ENCODE measurements at regions not wholly inside any gene's neighbourhood (a gene's known extent, or its start where the extent isn't known, plus 50 kb on each side); places are given as distances from the start of the nearest gene placed in this dataset.

DNA sequence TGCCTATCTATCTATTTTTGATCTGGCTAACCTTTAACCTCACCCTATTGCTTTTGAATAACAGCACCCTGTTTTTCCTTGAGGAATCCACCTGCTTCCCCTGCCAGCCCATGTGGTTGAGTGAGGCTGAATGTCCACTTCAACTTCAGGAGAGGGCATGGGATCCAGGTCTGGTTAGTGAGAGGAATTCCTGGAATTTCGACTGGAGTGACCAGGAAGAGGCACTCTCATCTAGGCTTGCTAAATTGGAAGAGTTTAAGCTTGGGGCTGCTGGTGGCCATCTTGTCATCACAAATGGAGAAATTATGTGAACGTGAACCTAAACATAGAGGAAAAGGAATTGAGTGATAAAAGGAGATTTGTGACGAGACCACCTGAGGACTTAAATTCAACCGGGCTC is 322.1 kb downstream of the OSTF1 start:
- in situ Hi-C loops (cut with HindIII; ENCODE audit: low pct_unique_long_range_greater_than_20kb, low sequenced_read_pairs) (no loop called here), intact Hi-C loops (cut with micrococcal nuclease; ENCODE audit: unreplicated experiment) (no loop called here)
- DNase-seq (ENCODE audit: low read depth, low spot score) (no peak), ATAC-seq (no peak)
- Histone ChIP-seq H3K27ac (ENCODE audit: low read length) (no peak overlapping the region), H3K4me3 (ENCODE audit: low read depth in 2 of 2, low read length in 2 of 2) (no peak overlapping the region), H3K4me1 (ENCODE audit: control insufficient read depth, insufficient read depth, low read length) (no peaks in the 10 kb centered on the region), H3K27me3 (ENCODE audit: control insufficient read depth, insufficient read depth, low read length) (no peaks in the 10 kb centered on the region), H3K9me3 (ENCODE audit: control insufficient read depth, insufficient read depth, low read depth, low read length) (no peaks in the 10 kb centered on the region), H3K36me3 (ENCODE audit: control insufficient read depth, insufficient read depth, low read length) (no peaks in the 10 kb centered on the region)
- ChIA-PET CTCF (no interaction called here), POLR2A (no interaction called here)
- TF ChIP-seq TCF7L2 (IDR thresholded peaks at IDR 0.05; ENCODE audit: low read depth, low read length) (no peak), SIN3A (IDR thresholded peaks at IDR 0.05; ENCODE audit: borderline replicate concordance, insufficient read depth, low read depth, low read length) (no peak), POLR2AphosphoS5 (IDR thresholded peaks at IDR 0.05; ENCODE audit: low read depth, low read length) (no peak)
- TF ChIP-seq, protein P1, sequence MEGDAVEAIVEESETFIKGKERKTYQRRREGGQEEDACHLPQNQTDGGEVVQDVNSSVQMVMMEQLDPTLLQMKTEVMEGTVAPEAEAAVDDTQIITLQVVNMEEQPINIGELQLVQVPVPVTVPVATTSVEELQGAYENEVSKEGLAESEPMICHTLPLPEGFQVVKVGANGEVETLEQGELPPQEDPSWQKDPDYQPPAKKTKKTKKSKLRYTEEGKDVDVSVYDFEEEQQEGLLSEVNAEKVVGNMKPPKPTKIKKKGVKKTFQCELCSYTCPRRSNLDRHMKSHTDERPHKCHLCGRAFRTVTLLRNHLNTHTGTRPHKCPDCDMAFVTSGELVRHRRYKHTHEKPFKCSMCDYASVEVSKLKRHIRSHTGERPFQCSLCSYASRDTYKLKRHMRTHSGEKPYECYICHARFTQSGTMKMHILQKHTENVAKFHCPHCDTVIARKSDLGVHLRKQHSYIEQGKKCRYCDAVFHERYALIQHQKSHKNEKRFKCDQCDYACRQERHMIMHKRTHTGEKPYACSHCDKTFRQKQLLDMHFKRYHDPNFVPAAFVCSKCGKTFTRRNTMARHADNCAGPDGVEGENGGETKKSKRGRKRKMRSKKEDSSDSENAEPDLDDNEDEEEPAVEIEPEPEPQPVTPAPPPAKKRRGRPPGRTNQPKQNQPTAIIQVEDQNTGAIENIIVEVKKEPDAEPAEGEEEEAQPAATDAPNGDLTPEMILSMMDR (IDR thresholded peaks at IDR 0.05), result no peak
- TF ChIP-seq, protein P2, sequence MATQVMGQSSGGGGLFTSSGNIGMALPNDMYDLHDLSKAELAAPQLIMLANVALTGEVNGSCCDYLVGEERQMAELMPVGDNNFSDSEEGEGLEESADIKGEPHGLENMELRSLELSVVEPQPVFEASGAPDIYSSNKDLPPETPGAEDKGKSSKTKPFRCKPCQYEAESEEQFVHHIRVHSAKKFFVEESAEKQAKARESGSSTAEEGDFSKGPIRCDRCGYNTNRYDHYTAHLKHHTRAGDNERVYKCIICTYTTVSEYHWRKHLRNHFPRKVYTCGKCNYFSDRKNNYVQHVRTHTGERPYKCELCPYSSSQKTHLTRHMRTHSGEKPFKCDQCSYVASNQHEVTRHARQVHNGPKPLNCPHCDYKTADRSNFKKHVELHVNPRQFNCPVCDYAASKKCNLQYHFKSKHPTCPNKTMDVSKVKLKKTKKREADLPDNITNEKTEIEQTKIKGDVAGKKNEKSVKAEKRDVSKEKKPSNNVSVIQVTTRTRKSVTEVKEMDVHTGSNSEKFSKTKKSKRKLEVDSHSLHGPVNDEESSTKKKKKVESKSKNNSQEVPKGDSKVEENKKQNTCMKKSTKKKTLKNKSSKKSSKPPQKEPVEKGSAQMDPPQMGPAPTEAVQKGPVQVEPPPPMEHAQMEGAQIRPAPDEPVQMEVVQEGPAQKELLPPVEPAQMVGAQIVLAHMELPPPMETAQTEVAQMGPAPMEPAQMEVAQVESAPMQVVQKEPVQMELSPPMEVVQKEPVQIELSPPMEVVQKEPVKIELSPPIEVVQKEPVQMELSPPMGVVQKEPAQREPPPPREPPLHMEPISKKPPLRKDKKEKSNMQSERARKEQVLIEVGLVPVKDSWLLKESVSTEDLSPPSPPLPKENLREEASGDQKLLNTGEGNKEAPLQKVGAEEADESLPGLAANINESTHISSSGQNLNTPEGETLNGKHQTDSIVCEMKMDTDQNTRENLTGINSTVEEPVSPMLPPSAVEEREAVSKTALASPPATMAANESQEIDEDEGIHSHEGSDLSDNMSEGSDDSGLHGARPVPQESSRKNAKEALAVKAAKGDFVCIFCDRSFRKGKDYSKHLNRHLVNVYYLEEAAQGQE (IDR thresholded peaks at IDR 0.05; ENCODE audit: insufficient read depth in 1 of 2, low read depth in 2 of 2, low read length in 1 of 2), result no peak
- no TSS peak for BruUV-seq (replicated peaks)

DNA sequence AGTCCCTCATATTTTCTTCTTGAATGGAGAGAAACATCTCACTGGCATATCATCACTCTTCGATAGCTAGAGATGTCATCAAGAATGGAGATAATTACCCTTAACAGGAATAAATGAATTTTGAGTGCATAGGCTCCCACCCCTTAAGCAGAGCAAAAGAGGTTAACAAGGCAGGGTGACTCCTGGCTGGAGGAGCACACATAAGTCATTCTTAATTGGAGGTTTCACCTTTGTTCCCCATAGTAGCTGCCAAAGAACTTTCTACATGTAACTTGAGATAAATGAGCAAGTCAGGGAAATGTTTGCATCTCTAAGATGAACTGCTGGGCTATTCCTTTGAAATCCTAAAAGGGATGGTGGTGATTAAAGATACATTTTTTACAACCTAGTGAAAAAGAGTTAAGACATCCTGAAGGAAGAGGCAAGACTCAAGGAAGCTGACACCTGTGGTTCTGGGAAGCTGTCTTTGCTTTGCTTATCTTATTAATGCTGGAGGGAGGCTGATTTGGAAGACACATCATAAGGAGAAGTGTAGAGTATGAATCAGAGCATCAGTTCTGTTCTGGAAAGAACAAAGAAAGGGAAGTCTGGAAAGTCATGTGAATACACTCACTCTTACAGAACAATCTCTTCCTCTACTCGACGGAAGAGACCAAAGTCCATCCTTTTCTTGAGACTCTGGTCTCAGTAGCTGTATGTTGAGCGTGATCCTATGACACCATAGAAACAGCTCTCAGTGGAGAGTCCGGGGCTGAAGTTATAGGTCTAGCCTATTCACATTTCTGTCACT is 326.3 kb downstream of the OSTF1 start:
- POLR2A ChIA-PET, result no interaction called here
- Histone ChIP-seq H3K9me3 (ENCODE audit: control insufficient read depth, insufficient read depth, low read depth, low read length) (no peaks in the 10 kb centered on the region), H3K36me3 (ENCODE audit: control insufficient read depth, insufficient read depth, low read length) (no peaks in the 10 kb centered on the region), H3K27ac (ENCODE audit: low read length) (no peak overlapping the region), H3K27me3 (ENCODE audit: control insufficient read depth, insufficient read depth, low read length) (no peaks in the 10 kb centered on the region), H3K4me1 (ENCODE audit: control insufficient read depth, insufficient read depth, low read length) (no peaks in the 10 kb centered on the region), H3K4me3 (ENCODE audit: low read depth in 2 of 2, low read length in 2 of 2) (no peak overlapping the region)
- TF ChIP-seq POLR2AphosphoS5 (IDR thresholded peaks at IDR 0.05; ENCODE audit: low read depth, low read length) (no peak), TCF7L2 (IDR thresholded peaks at IDR 0.05; ENCODE audit: low read depth, low read length) (no peak), SIN3A (IDR thresholded peaks at IDR 0.05; ENCODE audit: borderline replicate concordance, insufficient read depth, low read depth, low read length) (no peak)
- TF ChIP-seq, protein P1 (IDR thresholded peaks at IDR 0.05), result no peak
- TF ChIP-seq, protein P2 (IDR thresholded peaks at IDR 0.05; ENCODE audit: insufficient read depth in 1 of 2, low read depth in 2 of 2, low read length in 1 of 2), result no peak
- in situ Hi-C loops (cut with HindIII; ENCODE audit: low pct_unique_long_range_greater_than_20kb, low sequenced_read_pairs), result no loop called here
- DNase-seq (ENCODE audit: low read depth, low spot score), result no peak
- no peak for ATAC-seq
- no TSS peak for BruUV-seq (replicated peaks)
- CTCF ChIA-PET, result no interaction called here
- intact Hi-C loops (cut with micrococcal nuclease; ENCODE audit: unreplicated experiment), result no loop called here
